Loucy (cell line): ENCODE measurements at regions not wholly inside any gene's neighbourhood (a gene's known extent, or its start where the extent isn't known, plus 50 kb on each side); places are given as distances from the start of the nearest gene placed in this dataset.

Source experiments
- H2AFZ ChIP-seq: fragments of 200-600 bp; sonication (generic); 2 replicates; pipeline ENCODE4 v1.6.0; 2016; ENCODE audit warnings: antibody characterized with exemption, mild to moderate bottlenecking, low read length, moderate library complexity
- H3F3A ChIP-seq: fragments of 200-600 bp; 2 replicates; pipeline ENCODE4 v1.6.0; 2016; ENCODE audit warnings: antibody characterized with exemption, low read depth, mild to moderate bottlenecking
- H3K27me3 ChIP-seq: fragments of 200-600 bp; sonication (generic); 2 replicates; pipeline ENCODE4 v1.6.1; 2014; ENCODE audit warnings: low read length, mild to moderate bottlenecking; ENCODE audit not compliant: insufficient read depth, poor library complexity, severe bottlenecking
- H3K36me3 ChIP-seq: fragments of 200-600 bp; sonication (generic); 2 replicates; pipeline ENCODE4 v1.6.1; 2016; ENCODE audit warnings: low read length; ENCODE audit not compliant: insufficient read depth
- H3K4me1 ChIP-seq: fragments of 200-600 bp; sonication (generic); 2 replicates; pipeline ENCODE4 v1.5.1; 2014; ENCODE audit warnings: low read length, mild to moderate bottlenecking; ENCODE audit not compliant: insufficient read depth, poor library complexity, severe bottlenecking
- H3K4me2 ChIP-seq: fragments of 200-600 bp; sonication (generic); 2 replicates; pipeline ENCODE4 v1.6.0; 2014; ENCODE audit warnings: antibody characterized with exemption, low read length, low read depth, mild to moderate bottlenecking; ENCODE audit not compliant: poor library complexity, severe bottlenecking
- H3K4me3 ChIP-seq: fragments of 200-600 bp; sonication (generic); 2 replicates; pipeline ENCODE4 v1.5.1; 2014; ENCODE audit warnings: low read length, mild to moderate bottlenecking, mixed read lengths; ENCODE audit not compliant: poor library complexity, severe bottlenecking
- H3K79me2 ChIP-seq: fragments of 200-600 bp; sonication (generic); 2 replicates; pipeline ENCODE4 v1.6.1; 2014; ENCODE audit warnings: low read length; ENCODE audit not compliant: insufficient read depth
- H3K9ac ChIP-seq: fragments of 200-600 bp; sonication (generic); 2 replicates; pipeline ENCODE4 v1.6.0; 2014; ENCODE audit warnings: mild to moderate bottlenecking, low read depth, low read length, moderate library complexity; ENCODE audit not compliant: poor library complexity, severe bottlenecking
- H3K9me2 ChIP-seq: fragments of 200-600 bp; sonication (generic); replicated peaks from 2 replicates; pipeline ENCODE4 v1.6.1; 2016; ENCODE audit warnings: low read depth, low read length, mixed read lengths
- H3K9me3 ChIP-seq: fragments of 200-600 bp; sonication (generic); 2 replicates; pipeline ENCODE4 v1.6.1; 2014; ENCODE audit warnings: mild to moderate bottlenecking, antibody characterized with exemption, low read length, low read depth; ENCODE audit not compliant: insufficient read depth
- H4K20me1 ChIP-seq: fragments of 200-600 bp; sonication (generic); 2 replicates; pipeline ENCODE4 v1.6.0; 2014; ENCODE audit warnings: antibody characterized with exemption, low read length, mild to moderate bottlenecking; ENCODE audit not compliant: insufficient read depth, poor library complexity, severe bottlenecking
- CTCF ChIP-seq: fragments of 200-600 bp; sonication (generic); conservative IDR thresholded peaks from 2 replicates; pipeline ENCODE4 v1.5.1; 2014; ENCODE audit warnings: mild to moderate bottlenecking, antibody characterized with exemption, low read length
- EZH2phosphoT487 ChIP-seq: fragments of 200-600 bp; IDR thresholded peaks from 2 replicates; pipeline ENCODE4 v1.6.1; 2018; ENCODE audit warnings: antibody characterized with exemption, mild to moderate bottlenecking, moderate library complexity, borderline replicate concordance

- Histone ChIP-seq H3F3A (no peaks in the 10 kb centered on the region), H3K36me3 (no peaks in the 10 kb centered on the region), H3K27me3 (no peaks in the 10 kb centered on the region), H3K79me2 (no peaks in the 10 kb centered on the region), H3K9ac (no peak overlapping the region), H4K20me1 (no peaks in the 10 kb centered on the region), H3K9me3 (no peaks in the 10 kb centered on the region), H3K9me2 (no peaks in the 10 kb centered on the region), H3K4me3 (no peak overlapping the region), H3K4me2 (no peak overlapping the region), H2AFZ (no peak overlapping the region), H3K4me1 (peaks cover 10% of the 10 kb centered on the region)
- TF ChIP-seq CTCF (no peak), EZH2phosphoT487 (no peak)
Measured at GRCh38 chr12:111034886-111035577, 114.7 kb upstream of the MYL2 start.

- H3K9me2 ChIP-seq = no peaks in the 10 kb centered on the region
- H2AFZ ChIP-seq = no peak within 1 kb of the TSS
- H3K36me3 ChIP-seq = no peaks in the 10 kb centered on the region
- no peaks in the 10 kb centered on the region for H3K27me3 ChIP-seq
- TF ChIP-seq EZH2phosphoT487 (no peak), CTCF (no peak)
- no peaks in the 10 kb centered on the region for H3K79me2 ChIP-seq
- no peak within 1 kb of the TSS for H3K4me3 ChIP-seq
- H3K4me1 ChIP-seq = peaks cover 10% of the 10 kb centered on the region
- H4K20me1 ChIP-seq = no peaks in the 10 kb centered on the region
- H3K9ac ChIP-seq = no peak within 1 kb of the TSS
- H3F3A ChIP-seq = no peaks in the 10 kb centered on the region
- no peaks in the 10 kb centered on the region for H3K9me3 ChIP-seq
- H3K4me2 ChIP-seq = no peak within 1 kb of the TSS
Measured at GRCh38 chr12:111034083-111034885, 113.9 kb upstream of the MYL2 start, which contains the start of gene CUX2. Gene CUX2 (plus strand): TSS chr12:111034165.

- H4K20me1 ChIP-seq = no peaks in the 10 kb centered on the region
- TF ChIP-seq EZH2phosphoT487 = no peak
- H3K4me1 ChIP-seq = peaks cover 2% of the 10 kb centered on the region
- no peak overlapping the region for H2AFZ ChIP-seq
- no peaks in the 10 kb centered on the region for H3K36me3 ChIP-seq
- H3K27me3 ChIP-seq = no peaks in the 10 kb centered on the region
- no peaks in the 10 kb centered on the region for H3K9me2 ChIP-seq
- no peak overlapping the region for H3K4me2 ChIP-seq
- no peaks in the 10 kb centered on the region for H3K9me3 ChIP-seq
- no peak overlapping the region for H3K4me3 ChIP-seq
- H3K9ac ChIP-seq = no peak overlapping the region
- no peaks in the 10 kb centered on the region for H3F3A ChIP-seq
- H3K79me2 ChIP-seq = no peaks in the 10 kb centered on the region
Measured at GRCh38 chr12:111033281-111034082, 113.1 kb upstream of the MYL2 start.
